Omental fat pad (tissue), 3 donors: ENCODE measurements at regions not wholly inside any gene's neighbourhood (a gene's known extent, or its start where the extent isn't known, plus 50 kb on each side); places are given as distances from the start of the nearest gene placed in this dataset.

Experiments
- ATAC-seq: fragments of 150-250 bp; one replicate; pipeline ENCODE4 v1.9.1; 2016; ENCODE audit warnings: mild to moderate bottlenecking, moderate library complexity; ENCODE audit not compliant: low FRiP score
- DNase-seq: peaks from one replicate; pipeline ENCODE4 v3.0.0-alpha.2; 2019; ENCODE audit warnings: low spot score
- TF ChIP-seq, protein P1 (sequence below), 3 donors: fragments of 450-650 bp; IDR thresholded peaks; one replicate each; pipeline ENCODE4 v1.5.1; 2016 to 2017; ENCODE audit warnings: antibody characterized with exemption in 3 of 3, mild to moderate bottlenecking in 3 of 3, moderate library complexity in 2 of 3

DNA sequence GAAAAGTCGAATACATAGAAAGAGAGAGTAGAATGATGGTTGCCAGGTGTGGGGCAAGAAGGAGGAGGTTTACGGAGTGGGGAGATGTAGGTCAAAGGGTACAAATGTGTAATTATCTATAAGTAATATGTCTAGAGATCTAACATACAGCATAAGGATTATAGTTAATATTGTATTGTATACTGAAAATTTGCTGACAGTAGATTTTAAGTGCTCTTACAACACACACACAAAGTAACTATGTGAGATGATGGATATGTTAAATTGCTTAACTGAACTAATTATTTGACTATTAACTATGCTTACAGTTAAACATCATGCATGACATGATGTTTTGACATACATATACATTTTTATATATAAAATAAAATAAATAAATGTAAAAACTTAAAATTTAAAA is 192.7 kb downstream of the ZIC4 start:
- ATAC-seq (no peak), DNase-seq (no peak)
- TF ChIP-seq, protein P1, sequence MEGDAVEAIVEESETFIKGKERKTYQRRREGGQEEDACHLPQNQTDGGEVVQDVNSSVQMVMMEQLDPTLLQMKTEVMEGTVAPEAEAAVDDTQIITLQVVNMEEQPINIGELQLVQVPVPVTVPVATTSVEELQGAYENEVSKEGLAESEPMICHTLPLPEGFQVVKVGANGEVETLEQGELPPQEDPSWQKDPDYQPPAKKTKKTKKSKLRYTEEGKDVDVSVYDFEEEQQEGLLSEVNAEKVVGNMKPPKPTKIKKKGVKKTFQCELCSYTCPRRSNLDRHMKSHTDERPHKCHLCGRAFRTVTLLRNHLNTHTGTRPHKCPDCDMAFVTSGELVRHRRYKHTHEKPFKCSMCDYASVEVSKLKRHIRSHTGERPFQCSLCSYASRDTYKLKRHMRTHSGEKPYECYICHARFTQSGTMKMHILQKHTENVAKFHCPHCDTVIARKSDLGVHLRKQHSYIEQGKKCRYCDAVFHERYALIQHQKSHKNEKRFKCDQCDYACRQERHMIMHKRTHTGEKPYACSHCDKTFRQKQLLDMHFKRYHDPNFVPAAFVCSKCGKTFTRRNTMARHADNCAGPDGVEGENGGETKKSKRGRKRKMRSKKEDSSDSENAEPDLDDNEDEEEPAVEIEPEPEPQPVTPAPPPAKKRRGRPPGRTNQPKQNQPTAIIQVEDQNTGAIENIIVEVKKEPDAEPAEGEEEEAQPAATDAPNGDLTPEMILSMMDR (IDR thresholded peaks at IDR 0.05): no peak

- no peak for DNase-seq
- no peak for ATAC-seq
- TF ChIP-seq, protein P1 (IDR thresholded peaks at IDR 0.05): no peak
Observed at GRCh38 chr3:147210676-147211075, 195.7 kb downstream of the ZIC4 start.

GRCh38 chr3:147201086-147201485 is 205.3 kb downstream of the ZIC4 start:
- TF ChIP-seq, protein P1 (IDR thresholded peaks at IDR 0.05): no peak
- DNase-seq (no peak), ATAC-seq (no peak)

GRCh38 chr3:147200545-147200944 is 205.8 kb downstream of the ZIC4 start:
- TF ChIP-seq, protein P1 (IDR thresholded peaks at IDR 0.05): no peak
- DNase-seq: no peak
- no peak for ATAC-seq

GRCh38 chr3:147197739-147198138 is 208.6 kb downstream of the ZIC4 start:
- ATAC-seq: no peak
- TF ChIP-seq, protein P1 (IDR thresholded peaks at IDR 0.05): no peak
- no peak for DNase-seq

GRCh38 chr3:147195887-147196286 is 210.5 kb downstream of the ZIC4 start:
- no peak for ATAC-seq
- no peak for DNase-seq
- TF ChIP-seq, protein P1 (IDR thresholded peaks at IDR 0.05): no peak

- TF ChIP-seq, protein P1 (IDR thresholded peaks at IDR 0.05): no peak
- ATAC-seq (no peak), DNase-seq (no peak)
Observed at GRCh38 chr3:147191795-147192385, 214.5 kb downstream of the ZIC4 start.
